HG03342 (cell line): ENCODE measurements at regions not wholly inside any gene's neighbourhood (a gene's known extent, or its start where the extent isn't known, plus 50 kb on each side); places are given as distances from the start of the nearest gene placed in this dataset.

Experiments used
- ATAC-seq: cut with Tn5 transposase; IDR thresholded peaks from one replicate; pipeline ENCODE4 v1.9.1; 2021; ENCODE audit warnings: mild to moderate bottlenecking, moderate library complexity; ENCODE audit not compliant: unreplicated experiment

DNA sequence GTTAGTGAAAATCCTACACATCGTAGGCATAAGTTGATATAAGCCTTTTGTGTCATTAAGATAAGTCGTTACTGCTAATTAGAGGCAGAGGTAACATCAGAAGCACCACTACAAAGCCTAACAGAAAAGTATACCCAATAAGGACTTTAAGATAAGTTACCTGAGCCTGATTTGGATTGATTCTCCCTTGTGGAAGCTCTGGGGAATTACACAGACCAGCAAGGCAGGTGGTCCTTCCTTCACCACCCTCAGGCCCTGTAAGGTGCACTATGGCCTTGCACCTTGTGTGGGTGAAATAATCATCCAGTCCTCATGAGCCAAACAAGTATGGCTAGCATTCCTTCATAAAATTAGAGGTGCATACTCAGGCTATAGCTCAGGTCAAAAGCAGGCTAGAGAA is 166.7 kb upstream of the CHRM3 start:
- no peak for ATAC-seq

DNA sequence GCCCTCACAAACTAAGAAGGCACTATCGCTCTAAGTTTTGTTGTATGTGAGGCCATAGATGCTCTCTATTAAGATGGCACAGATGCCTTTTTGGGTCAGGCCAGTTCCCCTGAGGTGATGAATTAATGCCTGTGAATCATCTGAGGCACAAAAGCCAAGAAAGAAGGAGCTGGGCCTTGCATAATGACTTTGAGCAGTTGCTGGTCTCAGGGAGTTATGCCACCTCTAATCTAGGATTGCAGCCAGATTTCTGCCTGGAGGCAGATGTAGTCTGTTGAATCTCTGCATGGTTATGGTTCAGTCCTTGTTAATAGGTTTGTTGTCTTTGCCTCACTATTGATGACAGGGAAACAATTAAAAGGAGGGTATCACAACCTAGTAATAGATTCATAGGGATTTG is 168.1 kb upstream of the CHRM3 start:
- ATAC-seq: no peak

DNA sequence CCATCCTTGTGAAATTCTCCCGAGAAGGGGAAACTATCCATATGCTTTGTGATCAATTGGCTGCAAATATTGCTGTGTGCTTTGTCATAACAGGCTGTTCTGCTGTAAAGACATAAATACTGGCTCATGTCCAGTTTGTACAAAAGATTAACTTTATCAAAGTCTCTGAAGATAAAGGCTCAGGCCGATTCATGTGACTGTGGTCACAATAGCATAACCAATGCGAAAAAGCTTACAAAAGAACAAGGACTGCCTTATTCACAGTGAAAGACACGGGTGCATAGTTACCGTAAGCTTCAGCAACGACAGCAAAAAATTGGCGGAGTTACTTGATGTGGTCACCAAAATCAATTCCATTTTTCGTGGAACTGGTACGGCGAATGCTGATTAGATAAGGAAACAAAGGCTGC is 173.6 kb upstream of the CHRM3 start:
- ATAC-seq: no peak

GRCh38 chr1:239209591-239209990 is 176.8 kb upstream of the CHRM3 start:
- no peak for ATAC-seq

DNA sequence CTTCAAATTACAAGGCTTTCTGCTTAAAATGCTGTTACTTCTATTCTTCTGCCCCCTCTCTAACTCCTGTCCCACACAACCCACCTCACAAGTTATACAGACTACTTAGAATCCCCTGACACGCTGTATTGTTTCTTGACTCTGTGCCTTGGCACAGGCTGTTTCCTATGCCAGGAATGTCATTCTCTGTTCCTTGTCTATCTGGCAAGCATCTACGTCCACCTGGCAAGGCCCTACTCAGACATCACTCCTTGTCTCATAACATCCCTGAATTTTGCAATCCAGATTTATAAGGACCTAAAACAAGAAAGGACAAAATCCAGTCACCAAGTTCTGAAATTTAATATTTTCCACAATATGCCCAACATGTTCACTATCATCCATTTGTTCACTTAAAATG is 182.0 kb upstream of the CHRM3 start:
- ATAC-seq: no peak

GRCh38 chr1:239197871-239198270 is 188.5 kb upstream of the CHRM3 start:
- ATAC-seq: no peak

- ATAC-seq: no peak
Observed at GRCh38 chr1:239189998-239190512, 196.3 kb upstream of the CHRM3 start.

GRCh38 chr1:239186487-239186886 is 199.9 kb upstream of the CHRM3 start:
- ATAC-seq: no peak

DNA sequence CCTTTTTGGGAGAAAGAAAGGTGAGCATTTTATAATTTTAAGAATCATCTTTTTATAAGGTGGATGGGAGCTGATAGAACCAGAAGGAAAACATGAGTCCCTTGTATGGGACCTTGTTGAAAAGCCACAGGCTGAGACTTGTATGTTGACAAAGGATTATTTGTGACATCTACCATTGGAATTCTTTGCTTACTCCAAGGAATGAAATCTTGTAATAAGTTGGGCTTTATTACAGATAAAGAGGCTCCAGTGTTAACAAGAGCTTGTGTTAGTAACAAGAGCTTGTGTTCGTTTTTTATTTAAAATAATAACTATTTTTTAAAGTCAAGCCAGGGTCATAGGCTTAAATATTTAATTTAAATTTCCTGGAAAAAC is 201.1 kb upstream of the CHRM3 start:
- ATAC-seq: no peak

DNA sequence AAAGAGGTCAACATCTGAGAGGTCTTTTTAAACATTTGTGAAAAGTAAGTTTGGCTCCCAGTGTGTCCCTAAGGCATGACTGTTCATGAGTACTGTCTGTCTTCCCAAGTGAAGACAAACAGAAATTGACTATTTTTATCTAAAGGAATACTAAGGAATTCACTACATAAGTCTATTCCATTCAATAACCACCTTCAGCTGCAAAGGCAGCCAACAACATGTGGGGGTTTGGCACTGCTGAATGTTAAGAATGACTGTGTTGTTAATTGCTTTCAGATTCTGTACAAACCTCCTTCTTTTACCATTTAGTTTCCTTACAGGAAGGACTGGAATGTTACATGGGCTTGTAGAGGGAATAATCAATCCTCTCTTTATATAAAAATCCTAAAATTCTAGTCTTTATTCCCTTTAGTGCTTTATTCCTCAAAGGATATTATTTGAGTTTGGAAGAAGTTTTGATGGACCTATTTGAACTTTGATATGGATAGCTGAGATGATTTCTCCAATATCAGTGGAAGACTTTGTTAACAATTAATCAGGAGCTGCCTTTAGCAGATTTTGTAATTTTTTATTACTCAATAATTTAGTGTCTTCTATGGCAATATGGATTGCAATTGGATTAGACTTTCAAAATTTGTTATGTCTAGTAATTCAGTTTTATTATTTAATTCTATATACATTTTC is 201.7 kb upstream of the CHRM3 start:
- ATAC-seq: no peak

GRCh38 chr1:239178961-239179360 is 207.4 kb upstream of the CHRM3 start:
- ATAC-seq: no peak

- ATAC-seq: no peak
Observed at GRCh38 chr1:239174880-239175279, 211.5 kb upstream of the CHRM3 start.

DNA sequence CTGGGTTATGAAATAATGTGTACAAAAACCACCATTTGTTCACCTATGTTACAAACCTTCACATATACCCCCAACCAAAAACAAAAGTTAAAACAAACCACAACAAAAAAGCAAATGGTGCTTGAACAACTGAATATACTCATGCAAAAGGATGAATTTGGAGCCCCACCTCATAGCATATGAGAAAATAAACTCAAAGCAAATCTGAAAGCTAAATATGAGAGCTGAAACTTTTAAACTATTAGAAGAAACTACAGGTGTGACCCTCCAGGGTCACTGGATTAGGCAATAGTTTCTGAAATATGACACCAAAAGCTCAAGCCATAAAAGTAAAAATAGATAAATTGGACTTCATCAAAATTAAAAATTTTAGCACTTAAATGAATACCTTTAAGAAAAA is 215.5 kb upstream of the CHRM3 start:
- ATAC-seq: no peak

GRCh38 chr1:239169276-239169675 is 217.1 kb upstream of the CHRM3 start:
- ATAC-seq: no peak

GRCh38 chr1:239164451-239165180 is 221.8 kb upstream of the CHRM3 start:
- no peak for ATAC-seq

- ATAC-seq: no peak
Observed at GRCh38 chr1:239155466-239156091, 230.8 kb upstream of the CHRM3 start.

- ATAC-seq: no peak
Observed at GRCh38 chr1:239151937-239152336, 234.4 kb upstream of the CHRM3 start.

- no peak for ATAC-seq
Observed at GRCh38 chr1:239140968-239141367, 245.4 kb upstream of the CHRM3 start.

- no peak for ATAC-seq
Observed at GRCh38 chr1:239139801-239140200, 246.6 kb upstream of the CHRM3 start.

DNA sequence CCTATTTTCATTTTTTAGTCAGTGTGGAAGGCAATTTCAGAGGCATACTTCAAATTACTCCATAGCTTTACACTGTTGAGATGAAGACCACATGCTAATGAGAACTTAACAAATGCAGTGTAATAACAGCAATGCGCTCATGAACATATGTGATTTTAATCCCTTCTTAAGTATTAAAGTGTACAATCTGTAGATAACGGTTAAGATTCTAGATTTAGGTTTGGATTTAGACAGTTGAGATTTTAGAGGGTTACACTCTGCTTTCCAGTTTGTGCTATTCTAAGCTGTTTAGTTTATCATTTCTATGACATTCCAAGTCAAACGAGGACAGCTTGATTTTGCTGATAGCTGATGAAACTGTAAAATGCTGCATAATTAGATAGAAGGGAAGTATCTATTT is 257.8 kb upstream of the CHRM3 start:
- ATAC-seq: no peak

- ATAC-seq: no peak
Observed at GRCh38 chr1:239126884-239127283, 259.5 kb upstream of the CHRM3 start.

DNA sequence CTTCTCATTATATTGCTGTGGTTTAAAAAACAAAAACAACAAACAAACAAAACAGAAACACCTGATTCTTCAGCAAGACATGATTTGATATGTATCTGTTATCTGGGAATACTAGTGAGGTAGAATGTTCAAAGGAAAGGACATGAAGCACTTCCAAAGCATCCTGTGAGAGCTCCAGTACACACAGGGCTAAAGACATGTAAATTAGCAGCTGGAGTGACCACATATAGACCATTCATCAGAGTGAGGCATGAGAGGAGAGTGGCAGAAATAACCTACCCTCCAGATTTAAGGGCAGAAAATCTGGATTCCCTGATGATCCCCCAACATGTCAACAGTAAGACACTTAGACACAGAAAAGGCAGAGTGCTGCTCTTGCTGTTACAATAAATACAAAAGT is 260.5 kb upstream of the CHRM3 start:
- ATAC-seq: no peak
